HEK293T (cell line): ENCODE measurements at regions not wholly inside any gene's neighbourhood (a gene's known extent, or its start where the extent isn't known, plus 50 kb on each side); places are given as distances from the start of the nearest gene placed in this dataset.

ENCODE experiments used
- FOXM1 ChIP-seq: fragments of 450-650 bp; IDR thresholded peaks from 2 replicates; pipeline ENCODE4 v1.6.1; 2017; ENCODE audit warnings: mild to moderate bottlenecking, borderline replicate concordance
- LEF1 ChIP-seq: fragments of 450-650 bp; IDR thresholded peaks from 2 replicates; pipeline ENCODE4 v1.6.1; 2017; ENCODE audit warnings: mild to moderate bottlenecking, borderline replicate concordance
- PKNOX1 ChIP-seq: fragments of 450-650 bp; IDR thresholded peaks from 2 replicates; pipeline ENCODE4 v1.6.1; 2016
- SUZ12 ChIP-seq: fragments of 450-650 bp; IDR thresholded peaks from 2 replicates; pipeline ENCODE4 v1.6.1; 2016; ENCODE audit warnings: mild to moderate bottlenecking

DNA sequence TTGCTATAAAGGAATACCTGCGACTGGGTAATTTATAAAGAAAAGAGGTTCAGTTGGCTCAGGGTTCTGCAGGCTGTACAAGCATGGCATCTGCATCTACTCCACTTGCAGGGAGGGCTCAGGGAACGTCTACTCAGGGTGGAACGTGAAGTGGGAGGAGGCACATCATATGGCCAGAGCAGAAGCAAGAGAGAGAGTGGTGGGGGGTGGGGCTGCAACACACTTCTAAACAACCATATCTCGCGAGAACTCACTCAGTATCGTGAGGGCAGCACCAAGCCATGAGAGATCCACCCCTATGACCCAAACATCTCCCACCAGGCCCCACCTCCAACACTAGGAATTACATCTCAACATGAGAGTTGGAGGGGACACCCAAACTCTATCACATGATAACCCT, 109.8 kb upstream of the SCAF8 start:
- TF ChIP-seq FOXM1 (no peak), SUZ12 (no peak), PKNOX1 (no peak), LEF1 (no peak)
